Loucy (cell line): ENCODE measurements at regions not wholly inside any gene's neighbourhood (a gene's known extent, or its start where the extent isn't known, plus 50 kb on each side); places are given as distances from the start of the nearest gene placed in this dataset.

Source experiments
- H2AFZ ChIP-seq: fragments of 200-600 bp; sonication (generic); 2 replicates; pipeline ENCODE4 v1.6.0; 2016; ENCODE audit warnings: antibody characterized with exemption, mild to moderate bottlenecking, low read length, moderate library complexity
- H3F3A ChIP-seq: fragments of 200-600 bp; 2 replicates; pipeline ENCODE4 v1.6.0; 2016; ENCODE audit warnings: antibody characterized with exemption, low read depth, mild to moderate bottlenecking
- H3K27me3 ChIP-seq: fragments of 200-600 bp; sonication (generic); 2 replicates; pipeline ENCODE4 v1.6.1; 2014; ENCODE audit warnings: low read length, mild to moderate bottlenecking; ENCODE audit not compliant: insufficient read depth, poor library complexity, severe bottlenecking
- H3K36me3 ChIP-seq: fragments of 200-600 bp; sonication (generic); 2 replicates; pipeline ENCODE4 v1.6.1; 2016; ENCODE audit warnings: low read length; ENCODE audit not compliant: insufficient read depth
- H3K4me1 ChIP-seq: fragments of 200-600 bp; sonication (generic); 2 replicates; pipeline ENCODE4 v1.5.1; 2014; ENCODE audit warnings: low read length, mild to moderate bottlenecking; ENCODE audit not compliant: insufficient read depth, poor library complexity, severe bottlenecking
- H3K4me2 ChIP-seq: fragments of 200-600 bp; sonication (generic); 2 replicates; pipeline ENCODE4 v1.6.0; 2014; ENCODE audit warnings: antibody characterized with exemption, low read length, low read depth, mild to moderate bottlenecking; ENCODE audit not compliant: poor library complexity, severe bottlenecking
- H3K4me3 ChIP-seq: fragments of 200-600 bp; sonication (generic); 2 replicates; pipeline ENCODE4 v1.5.1; 2014; ENCODE audit warnings: low read length, mild to moderate bottlenecking, mixed read lengths; ENCODE audit not compliant: poor library complexity, severe bottlenecking
- H3K79me2 ChIP-seq: fragments of 200-600 bp; sonication (generic); 2 replicates; pipeline ENCODE4 v1.6.1; 2014; ENCODE audit warnings: low read length; ENCODE audit not compliant: insufficient read depth
- H3K9ac ChIP-seq: fragments of 200-600 bp; sonication (generic); 2 replicates; pipeline ENCODE4 v1.6.0; 2014; ENCODE audit warnings: mild to moderate bottlenecking, low read depth, low read length, moderate library complexity; ENCODE audit not compliant: poor library complexity, severe bottlenecking
- H3K9me2 ChIP-seq: fragments of 200-600 bp; sonication (generic); replicated peaks from 2 replicates; pipeline ENCODE4 v1.6.1; 2016; ENCODE audit warnings: low read depth, low read length, mixed read lengths
- H3K9me3 ChIP-seq: fragments of 200-600 bp; sonication (generic); 2 replicates; pipeline ENCODE4 v1.6.1; 2014; ENCODE audit warnings: mild to moderate bottlenecking, antibody characterized with exemption, low read length, low read depth; ENCODE audit not compliant: insufficient read depth
- H4K20me1 ChIP-seq: fragments of 200-600 bp; sonication (generic); 2 replicates; pipeline ENCODE4 v1.6.0; 2014; ENCODE audit warnings: antibody characterized with exemption, low read length, mild to moderate bottlenecking; ENCODE audit not compliant: insufficient read depth, poor library complexity, severe bottlenecking
- CTCF ChIP-seq: fragments of 200-600 bp; sonication (generic); conservative IDR thresholded peaks from 2 replicates; pipeline ENCODE4 v1.5.1; 2014; ENCODE audit warnings: mild to moderate bottlenecking, antibody characterized with exemption, low read length
- EZH2phosphoT487 ChIP-seq: fragments of 200-600 bp; IDR thresholded peaks from 2 replicates; pipeline ENCODE4 v1.6.1; 2018; ENCODE audit warnings: antibody characterized with exemption, mild to moderate bottlenecking, moderate library complexity, borderline replicate concordance

- H3K4me1 ChIP-seq, result peaks cover 7% of the 10 kb centered on the region
Measured at GRCh38 chr5:33322632-33323031, 118.1 kb upstream of the TARS1 start.

GRCh38 chr5:33324667-33325307, 116.0 kb upstream of the TARS1 start:
- Histone ChIP-seq H2AFZ (no peak overlapping the region), H3K9ac (no peak overlapping the region), H3K4me2 (no peak overlapping the region), H3K27me3 (no peaks in the 10 kb centered on the region), H3K9me2 (no peaks in the 10 kb centered on the region), H3K4me3 (no peak overlapping the region), H3K9me3 (no peaks in the 10 kb centered on the region), H3F3A (no peaks in the 10 kb centered on the region), H3K36me3 (no peaks in the 10 kb centered on the region), H3K79me2 (no peaks in the 10 kb centered on the region), H4K20me1 (no peaks in the 10 kb centered on the region), H3K4me1 (peaks cover 2% of the 10 kb centered on the region)
- TF ChIP-seq EZH2phosphoT487 (no peak), CTCF (no peak)

More at GRCh38 chr5:33322632-33323031, 118.1 kb upstream of the TARS1 start:
- Histone ChIP-seq H3K36me3 (no peaks in the 10 kb centered on the region), H3K9ac (no peak overlapping the region), H3F3A (no peaks in the 10 kb centered on the region), H3K4me3 (no peak overlapping the region), H3K79me2 (no peaks in the 10 kb centered on the region), H4K20me1 (no peaks in the 10 kb centered on the region), H3K9me2 (no peaks in the 10 kb centered on the region), H3K9me3 (no peaks in the 10 kb centered on the region), H3K27me3 (no peaks in the 10 kb centered on the region), H3K4me2 (no peak overlapping the region), H2AFZ (no peak overlapping the region)
- TF ChIP-seq CTCF (no peak), EZH2phosphoT487 (no peak)

- no peaks in the 10 kb centered on the region for H3K27me3 ChIP-seq
- no peaks in the 10 kb centered on the region for H3K9me2 ChIP-seq
- H3K4me3 ChIP-seq, result no peak overlapping the region
- H4K20me1 ChIP-seq, result no peaks in the 10 kb centered on the region
- no peaks in the 10 kb centered on the region for H3K36me3 ChIP-seq
- no peak overlapping the region for H2AFZ ChIP-seq
- no peaks in the 10 kb centered on the region for H3K9me3 ChIP-seq
- H3K4me1 ChIP-seq, result no peaks in the 10 kb centered on the region
- H3K4me2 ChIP-seq, result no peak overlapping the region
- no peaks in the 10 kb centered on the region for H3F3A ChIP-seq
- TF ChIP-seq EZH2phosphoT487 (no peak), CTCF (no peak)
- no peak overlapping the region for H3K9ac ChIP-seq
- H3K79me2 ChIP-seq, result no peaks in the 10 kb centered on the region
Measured at GRCh38 chr5:33328818-33329217, 111.9 kb upstream of the TARS1 start.
